ENCODE measurements at regions not wholly inside any gene's neighbourhood (a gene's known extent, or its start where the extent isn't known, plus 50 kb on each side); places are given as distances from the start of the nearest gene placed in this dataset.

GRCh38 chr2:64345998-64346397 lies 108.0 kb upstream of the LGALSL start:
- TF ChIP-seq POLR2AphosphoS5 (IDR thresholded peaks at IDR 0.05; ENCODE audit: low read depth, low read length) (no peak), REST (IDR thresholded peaks at IDR 0.05; ENCODE audit: insufficient read depth in 1 of 2, low read depth in 2 of 2, low read length in 2 of 2) (no peak), FOXP2 (optimal IDR thresholded peaks at IDR 0.05; ENCODE audit: borderline replicate concordance, extremely low read depth, extremely low read length, insufficient read depth) (no peak), TAF1 (IDR thresholded peaks at IDR 0.05; ENCODE audit: borderline replicate concordance, insufficient read depth, low read length) (no peak), SIN3A (IDR thresholded peaks at IDR 0.05; ENCODE audit: borderline replicate concordance, insufficient read depth, low read length) (no peak)

All from PFSK-1 (cell line).